NCI-H1092 treated with DMSO at 0.1 percent for 48 hours (cell line): ENCODE measurements at regions not wholly inside any gene's neighbourhood (a gene's known extent, or its start where the extent isn't known, plus 50 kb on each side); places are given as distances from the start of the nearest gene placed in this dataset.

Experiments used
- DNase-seq: peaks from one replicate; lab custom pipeline; 2025; lab: John Stamatoyannopoulos, UW

- no peak for DNase-seq
Measured at GRCh38 chr11:105229257-105229656, 89.7 kb upstream of the CARD18 start.

- DNase-seq: no peak
Measured at GRCh38 chr11:105227363-105227762, 87.8 kb upstream of the CARD18 start.

GRCh38 chr11:105226766-105227165, 87.2 kb upstream of the CARD18 start:
- no peak for DNase-seq

GRCh38 chr11:105226091-105226490, 86.5 kb upstream of the CARD18 start:
- no peak for DNase-seq

- no peak for DNase-seq
Measured at GRCh38 chr11:105224482-105225253, 85.1 kb upstream of the CARD18 start.

GRCh38 chr11:105220121-105220520, 80.6 kb upstream of the CARD18 start:
- no peak for DNase-seq

- no peak for DNase-seq
Measured at GRCh38 chr11:105219670-105220069, 80.1 kb upstream of the CARD18 start.

GRCh38 chr11:105219269-105219668, 79.7 kb upstream of the CARD18 start:
- no peak for DNase-seq

GRCh38 chr11:105215528-105215927, 76.0 kb upstream of the CARD18 start:
- no peak for DNase-seq

GRCh38 chr11:105211806-105212554, 72.4 kb upstream of the CARD18 start:
- DNase-seq: no peak

GRCh38 chr11:105208019-105208418, 68.5 kb upstream of the CARD18 start:
- no peak for DNase-seq

- no peak for DNase-seq
Measured at GRCh38 chr11:105206633-105207032, 67.1 kb upstream of the CARD18 start.

- DNase-seq: no peak
Measured at GRCh38 chr11:105204636-105205035, 65.1 kb upstream of the CARD18 start.

- DNase-seq: no peak
Measured at GRCh38 chr11:105203569-105204240, 64.1 kb upstream of the CARD18 start.

- no peak for DNase-seq
Measured at GRCh38 chr11:105202844-105203548, 63.4 kb upstream of the CARD18 start.

- no peak for DNase-seq
Measured at GRCh38 chr11:105202422-105202821, 62.9 kb upstream of the CARD18 start.

GRCh38 chr11:105201166-105201565, 61.6 kb upstream of the CARD18 start:
- DNase-seq: no peak

GRCh38 chr11:105197071-105197815, 57.7 kb upstream of the CARD18 start:
- DNase-seq: no peak

GRCh38 chr11:105193260-105193659, 53.7 kb upstream of the CARD18 start:
- no peak for DNase-seq

GRCh38 chr11:105192115-105192514, 52.5 kb upstream of the CARD18 start:
- DNase-seq: no peak

- DNase-seq: no peak
Measured at GRCh38 chr11:105189581-105189980, 50.0 kb upstream of the CARD18 start.
